H1 (cell line): ENCODE measurements at regions not wholly inside any gene's neighbourhood (a gene's known extent, or its start where the extent isn't known, plus 50 kb on each side); places are given as distances from the start of the nearest gene placed in this dataset.

ENCODE experiments used
- JUND ChIP-seq: IDR thresholded peaks from 2 replicates; pipeline ENCODE4 v1.6.1; 2011; ENCODE audit warnings: mild to moderate bottlenecking, improper control_type of control experiment, low read length
- NRF1 ChIP-seq: IDR thresholded peaks from 2 replicates; pipeline ENCODE4 v1.6.1; 2011; ENCODE audit warnings: mild to moderate bottlenecking, low read depth, low read length, improper control_type of control experiment
- POLR2A ChIP-seq, 2 experiments: IDR thresholded peaks; 1 replicate in 1 of 2; 2 replicates in 1 of 2; pipeline ENCODE4 v1.6.1; 2011; ENCODE audit warnings: low read depth in 2 of 2, low read length in 2 of 2, mild to moderate bottlenecking in 2 of 2; ENCODE audit errors: control extremely low read depth in 1 of 2
- SAP30 ChIP-seq: fragments of 300-600 bp; sonication (generic); IDR thresholded peaks from 2 replicates; pipeline ENCODE4 v1.7.1; 2012; ENCODE audit warnings: low read length, moderate library complexity, mild to moderate bottlenecking, inconsistent platforms; ENCODE audit not compliant: insufficient read depth, insufficient replicate concordance
- SIN3A ChIP-seq, 2 experiments: IDR thresholded peaks in 1 of 2; conservative IDR thresholded peaks in 1 of 2; 2 replicates each; pipeline ENCODE4 v1.6.1; 2011 to 2012; ENCODE audit warnings: low read length in 2 of 2, improper control_type of control experiment in 1 of 2, low read depth in 1 of 2, mild to moderate bottlenecking in 1 of 2
- TF ChIP-seq, protein P1 (sequence below), 3 experiments: IDR thresholded peaks; 1 replicate in 2 of 3; 2 replicates in 1 of 3; pipeline versions ENCODE4 v1.5.1 to v1.6.1; 2011; ENCODE audit warnings: low read length in 3 of 3, mild to moderate bottlenecking in 3 of 3, inconsistent platforms in 2 of 3, low read depth in 1 of 3, moderate library complexity in 1 of 3; ENCODE audit not compliant: insufficient read depth in 1 of 3; ENCODE audit errors: control extremely low read depth in 1 of 3
- TF ChIP-seq, protein P2 (sequence below): IDR thresholded peaks from 2 replicates; pipeline ENCODE4 v1.6.1; 2012; ENCODE audit warnings: inconsistent platforms
- TF ChIP-seq, protein P3 (sequence below): IDR thresholded peaks from 2 replicates; pipeline ENCODE4 v1.6.1; 2011; ENCODE audit warnings: low read length, improper control_type of control experiment

- TF ChIP-seq, protein P1, sequence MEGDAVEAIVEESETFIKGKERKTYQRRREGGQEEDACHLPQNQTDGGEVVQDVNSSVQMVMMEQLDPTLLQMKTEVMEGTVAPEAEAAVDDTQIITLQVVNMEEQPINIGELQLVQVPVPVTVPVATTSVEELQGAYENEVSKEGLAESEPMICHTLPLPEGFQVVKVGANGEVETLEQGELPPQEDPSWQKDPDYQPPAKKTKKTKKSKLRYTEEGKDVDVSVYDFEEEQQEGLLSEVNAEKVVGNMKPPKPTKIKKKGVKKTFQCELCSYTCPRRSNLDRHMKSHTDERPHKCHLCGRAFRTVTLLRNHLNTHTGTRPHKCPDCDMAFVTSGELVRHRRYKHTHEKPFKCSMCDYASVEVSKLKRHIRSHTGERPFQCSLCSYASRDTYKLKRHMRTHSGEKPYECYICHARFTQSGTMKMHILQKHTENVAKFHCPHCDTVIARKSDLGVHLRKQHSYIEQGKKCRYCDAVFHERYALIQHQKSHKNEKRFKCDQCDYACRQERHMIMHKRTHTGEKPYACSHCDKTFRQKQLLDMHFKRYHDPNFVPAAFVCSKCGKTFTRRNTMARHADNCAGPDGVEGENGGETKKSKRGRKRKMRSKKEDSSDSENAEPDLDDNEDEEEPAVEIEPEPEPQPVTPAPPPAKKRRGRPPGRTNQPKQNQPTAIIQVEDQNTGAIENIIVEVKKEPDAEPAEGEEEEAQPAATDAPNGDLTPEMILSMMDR (IDR thresholded peaks at IDR 0.05; ENCODE audit: control extremely low read depth in 1 of 3, insufficient read depth in 1 of 3, low read depth in 1 of 3, low read length in 3 of 3) = no peak
- TF ChIP-seq, protein P2, sequence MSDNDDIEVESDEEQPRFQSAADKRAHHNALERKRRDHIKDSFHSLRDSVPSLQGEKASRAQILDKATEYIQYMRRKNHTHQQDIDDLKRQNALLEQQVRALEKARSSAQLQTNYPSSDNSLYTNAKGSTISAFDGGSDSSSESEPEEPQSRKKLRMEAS = no peak
- TF ChIP-seq SAP30 (no peak), JUND (no peak), NRF1 (no peak), SIN3A (conservative IDR thresholded peaks at IDR 0.05 in 1 of 2, IDR thresholded peaks at IDR 0.05 in 1 of 2; ENCODE audit: low read depth in 1 of 2, low read length in 2 of 2) (no peak), POLR2A (IDR thresholded peaks at IDR 0.05; ENCODE audit: control extremely low read depth in 1 of 2, low read depth in 2 of 2, low read length in 2 of 2) (no peak)
- TF ChIP-seq, protein P3, sequence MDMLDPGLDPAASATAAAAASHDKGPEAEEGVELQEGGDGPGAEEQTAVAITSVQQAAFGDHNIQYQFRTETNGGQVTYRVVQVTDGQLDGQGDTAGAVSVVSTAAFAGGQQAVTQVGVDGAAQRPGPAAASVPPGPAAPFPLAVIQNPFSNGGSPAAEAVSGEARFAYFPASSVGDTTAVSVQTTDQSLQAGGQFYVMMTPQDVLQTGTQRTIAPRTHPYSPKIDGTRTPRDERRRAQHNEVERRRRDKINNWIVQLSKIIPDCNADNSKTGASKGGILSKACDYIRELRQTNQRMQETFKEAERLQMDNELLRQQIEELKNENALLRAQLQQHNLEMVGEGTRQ = no peak
Measured at GRCh38 chr16:64749346-64749745, 372.5 kb downstream of the CDH11 start.
